SK-N-SH treated with all-trans-retinoic acid at 6 μM for 48 hours (cell line): ENCODE measurements at regions not wholly inside any gene's neighbourhood (a gene's known extent, or its start where the extent isn't known, plus 50 kb on each side); places are given as distances from the start of the nearest gene placed in this dataset.

Experiments used
- ATAC-seq: fragments of 200-7000 bp; cut with Tn5 transposase; 3 replicates; pipeline ENCODE4 v1.9.1; 2020; ENCODE audit warnings: mild to moderate bottlenecking, moderate library complexity
- ARNTL ChIP-seq: fragments of 450-650 bp; formaldehyde crosslinking; IDR thresholded peaks from 2 replicates; pipeline ENCODE4 v1.5.0; 2020; ENCODE audit warnings: low read depth, mild to moderate bottlenecking, moderate library complexity, borderline replicate concordance
- BACH2 ChIP-seq: fragments of 250-450 bp; sonication (Bioruptor Pico); IDR thresholded peaks from 2 replicates; pipeline ENCODE4 v1.9.0; 2021; ENCODE audit warnings: mild to moderate bottlenecking, borderline replicate concordance
- CREB5 ChIP-seq: fragments of 250-450 bp; sonication (Bioruptor Pico); IDR thresholded peaks from 2 replicates; pipeline ENCODE4 v1.5.1; 2020; ENCODE audit warnings: low read depth, mild to moderate bottlenecking, moderate library complexity
- CSDC2 ChIP-seq: fragments of 250-450 bp; sonication (Bioruptor Pico); IDR thresholded peaks from 2 replicates; pipeline ENCODE4 v1.5.0; 2020; ENCODE audit warnings: mild to moderate bottlenecking, moderate library complexity
- ESRRG ChIP-seq: fragments of 250-450 bp; sonication (Bioruptor Pico); IDR thresholded peaks from 2 replicates; pipeline ENCODE4 v1.6.1; 2021; ENCODE audit warnings: mild to moderate bottlenecking
- GLIS3 ChIP-seq: fragments of 250-450 bp; sonication (Bioruptor Pico); IDR thresholded peaks from 2 replicates; pipeline ENCODE4 v1.5.0; 2020; ENCODE audit warnings: mild to moderate bottlenecking, moderate library complexity
- ISL1 ChIP-seq: fragments of 250-450 bp; sonication (Bioruptor Pico); IDR thresholded peaks from 2 replicates; pipeline ENCODE4 v2.1.2; 2022; ENCODE audit warnings: mild to moderate bottlenecking, moderate library complexity
- OSR1 ChIP-seq: fragments of 250-450 bp; sonication (Bioruptor Pico); IDR thresholded peaks from 2 replicates; pipeline ENCODE4 v1.8.0; 2022; ENCODE audit warnings: moderate library complexity, mild to moderate bottlenecking, inconsistent platforms
- POU6F1 ChIP-seq: fragments of 250-450 bp; sonication (Bioruptor Pico); IDR thresholded peaks from 2 replicates; pipeline ENCODE4 v1.8.0; 2021; ENCODE audit warnings: low read depth, mild to moderate bottlenecking, moderate library complexity, borderline replicate concordance
- PPARA ChIP-seq: fragments of 250-450 bp; sonication (Bioruptor Pico); IDR thresholded peaks from 2 replicates; pipeline ENCODE4 v1.5.0; 2020; ENCODE audit warnings: mild to moderate bottlenecking, borderline replicate concordance
- RARB ChIP-seq: fragments of 250-450 bp; sonication (Bioruptor Pico); IDR thresholded peaks from 2 replicates; pipeline ENCODE4 v1.8.0; 2021; ENCODE audit warnings: mild to moderate bottlenecking, moderate library complexity
- SNAI2 ChIP-seq: fragments of 250-450 bp; sonication (Bioruptor Pico); IDR thresholded peaks from 2 replicates; pipeline ENCODE4 v1.5.0; 2020; ENCODE audit warnings: mild to moderate bottlenecking, moderate library complexity
- TCF4 ChIP-seq: fragments of 250-450 bp; sonication (Bioruptor Pico); IDR thresholded peaks from 2 replicates; pipeline ENCODE4 v1.8.0; 2021; ENCODE audit warnings: mild to moderate bottlenecking, moderate library complexity, borderline replicate concordance
- TOX ChIP-seq: fragments of 250-450 bp; sonication (Bioruptor Pico); IDR thresholded peaks from 2 replicates; pipeline ENCODE4 v1.8.0; 2021; ENCODE audit warnings: mild to moderate bottlenecking, moderate library complexity, borderline replicate concordance
- ZC3H10 ChIP-seq: fragments of 250-450 bp; sonication (Bioruptor Pico); IDR thresholded peaks from 2 replicates; pipeline ENCODE4 v1.5.1; 2021; ENCODE audit warnings: mild to moderate bottlenecking, moderate library complexity
- ZFP3 ChIP-seq: fragments of 250-450 bp; sonication (Bioruptor Pico); IDR thresholded peaks from 2 replicates; pipeline ENCODE4 v1.5.0; 2020; ENCODE audit warnings: mild to moderate bottlenecking, moderate library complexity
- ZFP30 ChIP-seq: fragments of 450-650 bp; formaldehyde crosslinking; IDR thresholded peaks from 2 replicates; pipeline ENCODE4 v1.5.0; 2022; ENCODE audit warnings: mild to moderate bottlenecking, moderate library complexity
- ZNF565 ChIP-seq: fragments of 450-650 bp; formaldehyde crosslinking; conservative IDR thresholded peaks from 2 replicates; pipeline ENCODE4 v1.5.0; 2020; ENCODE audit warnings: low read depth, mild to moderate bottlenecking, moderate library complexity
- ZNF70 ChIP-seq: fragments of 450-650 bp; formaldehyde crosslinking; IDR thresholded peaks from 2 replicates; pipeline ENCODE4 v1.5.0; 2020; ENCODE audit warnings: mild to moderate bottlenecking, moderate library complexity
- ZNF8 ChIP-seq: fragments of 450-650 bp; formaldehyde crosslinking; IDR thresholded peaks from 2 replicates; pipeline ENCODE4 v1.5.0; 2020; ENCODE audit warnings: mild to moderate bottlenecking, moderate library complexity
- TF ChIP-seq, protein P1 (sequence below): fragments of 250-450 bp; sonication (Bioruptor Pico); IDR thresholded peaks from 2 replicates; pipeline ENCODE4 v1.5.0; 2020; ENCODE audit warnings: mild to moderate bottlenecking, moderate library complexity
- TF ChIP-seq, protein P2 (sequence below): fragments of 250-450 bp; sonication (Bioruptor Pico); IDR thresholded peaks from 2 replicates; pipeline ENCODE4 v1.5.1; 2021; ENCODE audit warnings: mild to moderate bottlenecking, moderate library complexity
- TF ChIP-seq, protein P3 (sequence below): fragments of 250-450 bp; sonication (Bioruptor Pico); IDR thresholded peaks from 2 replicates; pipeline ENCODE4 v1.8.0; 2020; ENCODE audit warnings: mild to moderate bottlenecking, moderate library complexity, borderline replicate concordance

GRCh38 chr16:27730661-27731210, 180.8 kb downstream of the KATNIP start (continued):
- TF ChIP-seq, protein P1, sequence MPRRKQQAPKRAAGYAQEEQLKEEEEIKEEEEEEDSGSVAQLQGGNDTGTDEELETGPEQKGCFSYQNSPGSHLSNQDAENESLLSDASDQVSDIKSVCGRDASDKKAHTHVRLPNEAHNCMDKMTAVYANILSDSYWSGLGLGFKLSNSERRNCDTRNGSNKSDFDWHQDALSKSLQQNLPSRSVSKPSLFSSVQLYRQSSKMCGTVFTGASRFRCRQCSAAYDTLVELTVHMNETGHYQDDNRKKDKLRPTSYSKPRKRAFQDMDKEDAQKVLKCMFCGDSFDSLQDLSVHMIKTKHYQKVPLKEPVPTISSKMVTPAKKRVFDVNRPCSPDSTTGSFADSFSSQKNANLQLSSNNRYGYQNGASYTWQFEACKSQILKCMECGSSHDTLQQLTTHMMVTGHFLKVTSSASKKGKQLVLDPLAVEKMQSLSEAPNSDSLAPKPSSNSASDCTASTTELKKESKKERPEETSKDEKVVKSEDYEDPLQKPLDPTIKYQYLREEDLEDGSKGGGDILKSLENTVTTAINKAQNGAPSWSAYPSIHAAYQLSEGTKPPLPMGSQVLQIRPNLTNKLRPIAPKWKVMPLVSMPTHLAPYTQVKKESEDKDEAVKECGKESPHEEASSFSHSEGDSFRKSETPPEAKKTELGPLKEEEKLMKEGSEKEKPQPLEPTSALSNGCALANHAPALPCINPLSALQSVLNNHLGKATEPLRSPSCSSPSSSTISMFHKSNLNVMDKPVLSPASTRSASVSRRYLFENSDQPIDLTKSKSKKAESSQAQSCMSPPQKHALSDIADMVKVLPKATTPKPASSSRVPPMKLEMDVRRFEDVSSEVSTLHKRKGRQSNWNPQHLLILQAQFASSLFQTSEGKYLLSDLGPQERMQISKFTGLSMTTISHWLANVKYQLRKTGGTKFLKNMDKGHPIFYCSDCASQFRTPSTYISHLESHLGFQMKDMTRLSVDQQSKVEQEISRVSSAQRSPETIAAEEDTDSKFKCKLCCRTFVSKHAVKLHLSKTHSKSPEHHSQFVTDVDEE: no peak
- TF ChIP-seq PPARA (CRISPR knock-in tag): no peak
- no peak for TF ChIP-seq CSDC2
- TF ChIP-seq RARB (CRISPR knock-in tag): no peak
- no peak for TF ChIP-seq ZNF565
- TF ChIP-seq BACH2 (CRISPR knock-in tag): no peak
- TF ChIP-seq ISL1: no peak
- TF ChIP-seq ZFP30: no peak
- no peak for TF ChIP-seq GLIS3 (CRISPR knock-in tag)

DNA sequence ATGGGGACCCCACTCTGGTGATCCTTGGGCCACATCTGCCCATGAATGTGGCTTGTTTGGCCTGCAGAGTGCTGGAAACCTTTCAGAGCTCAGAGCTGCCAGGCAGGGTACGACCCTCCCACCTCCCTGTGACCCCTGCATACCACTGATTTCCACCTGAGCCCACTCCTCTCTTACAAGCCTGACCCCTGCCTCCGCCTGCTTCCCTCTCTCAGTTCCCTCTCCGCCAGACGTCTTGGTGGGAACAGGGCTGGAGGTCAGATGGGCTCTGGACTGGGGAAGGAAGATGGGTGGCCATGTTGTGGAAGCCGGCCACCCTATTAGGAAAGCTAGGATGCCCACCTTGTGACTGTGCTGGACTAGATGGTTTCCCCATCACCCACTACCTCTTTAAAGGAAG, 185.1 kb downstream of the KATNIP start:
- no peak for ATAC-seq
- TF ChIP-seq CSDC2 (no peak), ZFP3 (no peak), RARB (CRISPR knock-in tag) (no peak), TOX (CRISPR knock-in tag) (no peak), ZNF70 (CRISPR knock-in tag) (no peak)
- TF ChIP-seq, protein P2, sequence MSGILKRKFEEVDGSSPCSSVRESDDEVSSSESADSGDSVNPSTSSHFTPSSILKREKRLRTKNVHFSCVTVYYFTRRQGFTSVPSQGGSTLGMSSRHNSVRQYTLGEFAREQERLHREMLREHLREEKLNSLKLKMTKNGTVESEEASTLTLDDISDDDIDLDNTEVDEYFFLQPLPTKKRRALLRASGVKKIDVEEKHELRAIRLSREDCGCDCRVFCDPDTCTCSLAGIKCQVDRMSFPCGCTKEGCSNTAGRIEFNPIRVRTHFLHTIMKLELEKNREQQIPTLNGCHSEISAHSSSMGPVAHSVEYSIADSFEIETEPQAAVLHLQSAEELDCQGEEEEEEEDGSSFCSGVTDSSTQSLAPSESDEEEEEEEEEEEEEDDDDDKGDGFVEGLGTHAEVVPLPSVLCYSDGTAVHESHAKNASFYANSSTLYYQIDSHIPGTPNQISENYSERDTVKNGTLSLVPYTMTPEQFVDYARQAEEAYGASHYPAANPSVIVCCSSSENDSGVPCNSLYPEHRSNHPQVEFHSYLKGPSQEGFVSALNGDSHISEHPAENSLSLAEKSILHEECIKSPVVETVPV (CRISPR knock-in tag): no peak

DNA sequence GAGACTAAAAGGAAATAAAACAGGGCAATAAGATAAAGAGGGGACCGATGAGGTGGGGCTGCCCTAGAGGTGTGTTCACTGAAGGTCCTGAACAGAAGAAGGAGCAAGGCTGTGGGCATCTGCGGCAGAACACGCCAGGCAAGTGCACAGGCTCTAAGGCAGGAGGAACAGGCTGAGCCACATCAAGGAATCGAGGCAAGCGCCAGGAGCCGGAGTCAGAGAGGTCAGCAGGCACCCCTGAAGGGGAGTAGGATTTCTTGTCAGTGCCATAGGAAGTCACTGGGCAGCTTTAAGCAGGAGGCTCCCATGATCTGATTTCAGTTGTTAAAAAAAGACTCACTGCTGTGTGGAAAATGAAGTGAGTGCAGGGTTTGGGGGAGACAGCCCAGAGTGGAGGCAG, 186.5 kb downstream of the KATNIP start:
- ATAC-seq: no peak
- TF ChIP-seq TOX (CRISPR knock-in tag) (no peak), RARB (CRISPR knock-in tag) (no peak), OSR1 (CRISPR knock-in tag) (no peak), TCF4 (CRISPR knock-in tag) (no peak), ESRRG (no peak), ISL1 (no peak), ZNF70 (CRISPR knock-in tag) (no peak), CSDC2 (no peak), ZNF8 (CRISPR knock-in tag) (no peak), POU6F1 (CRISPR knock-in tag) (no peak), PPARA (CRISPR knock-in tag) (no peak), ARNTL (CRISPR knock-in tag) (no peak), CREB5 (no peak), ZC3H10 (no peak), SNAI2 (CRISPR knock-in tag) (no peak), ZFP3 (no peak)
- TF ChIP-seq, protein P2 (CRISPR knock-in tag): no peak
- TF ChIP-seq, protein P3, sequence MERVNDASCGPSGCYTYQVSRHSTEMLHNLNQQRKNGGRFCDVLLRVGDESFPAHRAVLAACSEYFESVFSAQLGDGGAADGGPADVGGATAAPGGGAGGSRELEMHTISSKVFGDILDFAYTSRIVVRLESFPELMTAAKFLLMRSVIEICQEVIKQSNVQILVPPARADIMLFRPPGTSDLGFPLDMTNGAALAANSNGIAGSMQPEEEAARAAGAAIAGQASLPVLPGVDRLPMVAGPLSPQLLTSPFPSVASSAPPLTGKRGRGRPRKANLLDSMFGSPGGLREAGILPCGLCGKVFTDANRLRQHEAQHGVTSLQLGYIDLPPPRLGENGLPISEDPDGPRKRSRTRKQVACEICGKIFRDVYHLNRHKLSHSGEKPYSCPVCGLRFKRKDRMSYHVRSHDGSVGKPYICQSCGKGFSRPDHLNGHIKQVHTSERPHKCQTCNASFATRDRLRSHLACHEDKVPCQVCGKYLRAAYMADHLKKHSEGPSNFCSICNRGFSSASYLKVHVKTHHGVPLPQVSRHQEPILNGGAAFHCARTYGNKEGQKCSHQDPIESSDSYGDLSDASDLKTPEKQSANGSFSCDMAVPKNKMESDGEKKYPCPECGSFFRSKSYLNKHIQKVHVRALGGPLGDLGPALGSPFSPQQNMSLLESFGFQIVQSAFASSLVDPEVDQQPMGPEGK (CRISPR knock-in tag): no peak
